HepG2 (cell line): ENCODE measurements at regions not wholly inside any gene's neighbourhood (a gene's known extent, or its start where the extent isn't known, plus 50 kb on each side); places are given as distances from the start of the nearest gene placed in this dataset.

Experiments used
- ATAC-seq: fragments of 200-7000 bp; cut with Tn5 transposase; 3 replicates; pipeline ENCODE4 v1.9.1; 2020; ENCODE audit warnings: mild to moderate bottlenecking, moderate library complexity
- BruUV-seq: library from RNA; stranded (reverse); fragments of 400-500 nt; replicated peaks from 2 replicates; lab custom pipeline; 2021; lab: Mats Ljungman, UMichigan
- CTCF ChIA-PET: fragments of 300-600 bp; formaldehyde crosslinking; extraction: SDS; loops from one replicate; lab custom pipeline; 2021; ENCODE audit warnings: low total read pairs, inconsistent platforms, low intra/inter-chr PET ratio; lab: Yijun Ruan, JAX
- POLR2A ChIA-PET: fragments of 350-600 bp; sonication (Branson Sonifier 250); formaldehyde crosslinking; loops from one replicate; lab custom pipeline; 2020; ENCODE audit warnings: antibody characterized with exemption, inconsistent platforms; lab: Yijun Ruan, JAX
- DNase-seq: peaks from one replicate; pipeline ENCODE4 v3.0.0-alpha.2; 2015; ENCODE audit warnings: low spot score
- FAIRE-seq: peaks from 3 replicates; lab custom pipeline; 2011; peaks lifted over from hg19 to GRCh38; lab: Jason Lieb, UNC
- H2AFZ ChIP-seq: one replicate; pipeline ENCODE4 v1.6.1; 2011; ENCODE audit warnings: low read length, inconsistent platforms
- H3K27ac ChIP-seq: fragments of 300-600 bp; 3 replicates; pipeline ENCODE4 v1.8.0; 2011; ENCODE audit warnings: mixed run types, mild to moderate bottlenecking, mixed read lengths, low read length, inconsistent platforms; ENCODE audit not compliant: insufficient read depth; ENCODE audit errors: extremely low read length
- H3K27me3 ChIP-seq, 2 experiments: fragments of 200-600 bp in 1 of 2; 2 replicates in 1 of 2; 3 replicates in 1 of 2; pipeline versions ENCODE4 v1.6.0 to v1.8.0; 2011; ENCODE audit warnings: low read length in 2 of 2, mild to moderate bottlenecking in 2 of 2, moderate library complexity in 2 of 2, inconsistent platforms in 1 of 2; ENCODE audit not compliant: insufficient read depth in 2 of 2, control insufficient read depth in 1 of 2
- H3K36me3 ChIP-seq, 2 experiments: fragments of 200-600 bp in 1 of 2; replicated peaks in 1 of 2; 2 replicates in 1 of 2; 3 replicates in 1 of 2; pipeline versions ENCODE4 v1.5.1 to v1.8.0; 2011; ENCODE audit warnings: low read length in 2 of 2, inconsistent platforms in 1 of 2; ENCODE audit not compliant: insufficient read depth in 2 of 2, control insufficient read depth in 1 of 2
- H3K4me1 ChIP-seq: 2 replicates; pipeline ENCODE4 v1.5.1; 2012; ENCODE audit warnings: low read length, inconsistent platforms; ENCODE audit not compliant: insufficient read depth
- H3K4me2 ChIP-seq: 2 replicates; pipeline ENCODE4 v1.6.0; 2011; ENCODE audit warnings: low read depth, low read length, inconsistent platforms
- H3K4me3 ChIP-seq, 3 experiments: fragments of 200-600 bp in 1 of 3; sonication (generic), shearing (Covaris generic) in 1 of 3; replicated peaks in 1 of 3; 2 replicates each; pipeline ENCODE4 v1.5.1; 2011 to 2016; ENCODE audit warnings: low read length in 3 of 3, inconsistent platforms in 2 of 3, low read depth in 2 of 3, mild to moderate bottlenecking in 2 of 3, control low read depth in 1 of 3, mixed read lengths in 1 of 3; ENCODE audit not compliant: insufficient read depth in 1 of 3
- H3K79me2 ChIP-seq: one replicate; pipeline ENCODE4 v1.6.1; 2011; ENCODE audit warnings: low read length, inconsistent platforms; ENCODE audit not compliant: insufficient read depth
- H3K9ac ChIP-seq: 2 replicates; pipeline ENCODE4 v1.6.0; 2011; ENCODE audit warnings: mild to moderate bottlenecking, low read depth, low read length, inconsistent platforms; ENCODE audit not compliant: insufficient read depth
- H3K9me3 ChIP-seq: 2 replicates; pipeline ENCODE4 v1.5.1; 2012; ENCODE audit warnings: mild to moderate bottlenecking, low read length
- H4K20me1 ChIP-seq: 2 replicates; pipeline ENCODE4 v1.6.0; 2011; ENCODE audit warnings: inconsistent platforms, mild to moderate bottlenecking, low read length, moderate library complexity; ENCODE audit not compliant: insufficient read depth
- ADNP ChIP-seq: sonication (generic); formaldehyde crosslinking; IDR thresholded peaks from 2 replicates; pipeline ENCODE4 v1.4.0; 2020; ENCODE audit warnings: missing genetic modification reagents
- CENPX ChIP-seq: sonication (generic); formaldehyde crosslinking; IDR thresholded peaks from 2 replicates; pipeline ENCODE4 v1.9.0; 2021; ENCODE audit warnings: mild to moderate bottlenecking, missing genetic modification reagents, moderate library complexity
- DNMT3B ChIP-seq: conservative IDR thresholded peaks from 2 replicates; pipeline ENCODE4 v1.6.1; 2016; ENCODE audit warnings: missing biosample characterization, control low read depth
- HOXA3 ChIP-seq: sonication (generic); formaldehyde crosslinking; IDR thresholded peaks from 2 replicates; pipeline ENCODE4 v1.5.0; 2020; ENCODE audit warnings: missing genetic modification reagents
- PBX2 ChIP-seq: IDR thresholded peaks from 2 replicates; pipeline ENCODE4 v1.6.1; 2016; ENCODE audit warnings: control low read depth
- REST ChIP-seq, 2 experiments: IDR thresholded peaks; 2 replicates each; pipeline ENCODE4 v1.6.1; 2011 to 2012; ENCODE audit warnings: low read length in 2 of 2, borderline replicate concordance in 1 of 2, low read depth in 1 of 2, mild to moderate bottlenecking in 1 of 2, moderate library complexity in 1 of 2
- THAP8 ChIP-seq: sonication (generic); formaldehyde crosslinking; IDR thresholded peaks from 2 replicates; pipeline ENCODE4 v1.5.1; 2020; ENCODE audit warnings: missing genetic modification reagents, mild to moderate bottlenecking, borderline replicate concordance
- TMF1 ChIP-seq: sonication (generic); formaldehyde crosslinking; IDR thresholded peaks from 2 replicates; pipeline ENCODE4 v1.8.1; 2022; ENCODE audit warnings: low read depth, missing genetic modification reagents
- ZEB1 ChIP-seq: IDR thresholded peaks from 2 replicates; pipeline ENCODE4 v1.6.1; 2012; ENCODE audit warnings: mild to moderate bottlenecking, low read depth, inconsistent platforms; ENCODE audit not compliant: insufficient replicate concordance
- ZFY ChIP-seq: sonication (generic); formaldehyde crosslinking; IDR thresholded peaks from 2 replicates; pipeline ENCODE4 v1.4.0; 2020; ENCODE audit warnings: missing genetic modification reagents
- ZNF329 ChIP-seq: sonication (generic); formaldehyde crosslinking; IDR thresholded peaks from 2 replicates; pipeline ENCODE4 v1.9.0; 2021; ENCODE audit warnings: low read depth, mild to moderate bottlenecking, missing genetic modification reagents
- ZNF530 ChIP-seq: sonication (generic); formaldehyde crosslinking; IDR thresholded peaks from 2 replicates; pipeline ENCODE4 v1.5.0; 2020; ENCODE audit warnings: low read depth, mild to moderate bottlenecking, missing genetic modification reagents
- ZNF691 ChIP-seq: sonication (generic); formaldehyde crosslinking; IDR thresholded peaks from 2 replicates; pipeline ENCODE4 v1.4.0; 2020; ENCODE audit warnings: missing genetic modification reagents, low read depth, mild to moderate bottlenecking, borderline replicate concordance
- ZNF710 ChIP-seq: sonication (generic); formaldehyde crosslinking; IDR thresholded peaks from 2 replicates; pipeline ENCODE4 v1.5.0; 2020; ENCODE audit warnings: mild to moderate bottlenecking, missing genetic modification reagents, borderline replicate concordance
- WGBS: methylation state at CpG from one replicate; pipeline ENCODE4 v1.1.6; 2017; ENCODE audit warnings: low lambda C conversion rate; 5-methylcytosine and 5-hydroxymethylcytosine counted together
- in situ Hi-C: cut with HindIII; loops from 2 replicates; pipeline ENCODE4 v1.10.0; 2017; ENCODE audit warnings: low pct_unique_long_range_greater_than_20kb; ENCODE audit not compliant: extremely low pct_ligation_motif_present
- intact Hi-C: fragments of 100-400 bp; cut with micrococcal nuclease; formaldehyde crosslinking; loops from one replicate; pipeline ENCODE4 v1.10.0; 2022; ENCODE audit not compliant: unreplicated experiment

GRCh38 chr10:3433131-3433530 lies 260.5 kb upstream of the PITRM1 start:
- in situ Hi-C loops: no loop called here
- BruUV-seq: no TSS peak
- H3K79me2 ChIP-seq: no peaks in the 10 kb centered on the region
- ChIA-PET POLR2A (no interaction called here), CTCF (no interaction called here)
- H3K4me1 ChIP-seq: no peaks in the 10 kb centered on the region
- no peak for ATAC-seq
- no peak overlapping the region for H3K4me2 ChIP-seq
- no peaks in the 10 kb centered on the region; the same call in 1 of the 2 replicates for H3K9me3 ChIP-seq
- no peaks in the 10 kb centered on the region; a peak in 1 of 5 replicates for H3K27me3 ChIP-seq
- WGBS: 55% methylated on average over 6 of the region's 6 CpGs
- no peak overlapping the region for H3K4me3 ChIP-seq
- H3K36me3 ChIP-seq: no peaks in the 10 kb centered on the region
- no peak for DNase-seq
- no peak overlapping the region for H2AFZ ChIP-seq
- H4K20me1 ChIP-seq: no peaks in the 10 kb centered on the region
- no peak for FAIRE-seq
- no peak overlapping the region for H3K27ac ChIP-seq
- TF ChIP-seq ADNP (no peak), ZNF710 (CRISPR knock-in tag) (no peak), THAP8 (CRISPR knock-in tag) (no peak), REST (IDR thresholded peaks at IDR 0.05; ENCODE audit: borderline replicate concordance in 1 of 2, low read depth in 1 of 2, low read length in 2 of 2) (no peak), ZNF530 (CRISPR knock-in tag) (no peak), ZNF329 (no peak), ZNF691 (CRISPR knock-in tag) (no peak), DNMT3B (CRISPR knock-in tag) (no peak), HOXA3 (CRISPR knock-in tag) (no peak), ZEB1 (no peak), PBX2 (no peak), TMF1 (CRISPR knock-in tag) (no peak), CENPX (CRISPR knock-in tag) (no peak), ZFY (no peak)
- TF ChIP-seq, all 625 proteins: peak for 0
- H3K9ac ChIP-seq: no peak overlapping the region
- intact Hi-C loops: no loop called here
